Mucosa of descending colon (tissue), 3 donors: ENCODE measurements at regions not wholly inside any gene's neighbourhood (a gene's known extent, or its start where the extent isn't known, plus 50 kb on each side); places are given as distances from the start of the nearest gene placed in this dataset.

Source experiments
- ATAC-seq: fragments of 200-7000 bp; cut with Tn5 transposase; one replicate; pipeline ENCODE4 v1.9.1; 2020; ENCODE audit warnings: mild to moderate bottlenecking, moderate library complexity
- DNase-seq, 3 donors: peaks; one replicate each; pipeline ENCODE4 v3.0.0-alpha.2; 2020
- H3K36me3 ChIP-seq: fragments of 200-600 bp; one replicate; pipeline ENCODE4 v1.8.0; 2021; ENCODE audit warnings: low read depth, mild to moderate bottlenecking
- H3K4me1 ChIP-seq: fragments of 200-600 bp; one replicate; pipeline ENCODE4 v1.8.0; 2021; ENCODE audit warnings: low read depth, mild to moderate bottlenecking
- H3K4me3 ChIP-seq: fragments of 200-600 bp; one replicate; pipeline ENCODE4 v1.8.0; 2021; ENCODE audit warnings: mild to moderate bottlenecking
- H3K9me3 ChIP-seq: fragments of 200-600 bp; one replicate; pipeline ENCODE4 v1.8.0; 2021; ENCODE audit warnings: mild to moderate bottlenecking
- CTCF ChIP-seq: fragments of 200-600 bp; IDR thresholded peaks from one replicate; pipeline ENCODE4 v1.8.0; 2022; ENCODE audit warnings: antibody characterized with exemption, mild to moderate bottlenecking
- intact Hi-C, 2 donors: fragments of 100-400 bp; cut with DNase I in 1 of 2; cut with micrococcal nuclease in 1 of 2; formaldehyde crosslinking; loops; one replicate each; pipeline versions ENCODE4 v1.11.0 to v1.11.1; 2022; cut with DNase I, micrococcal nuclease
- donor health status: DM: no; HTN: no; CAD: no; lungs with moderate emphysema.
- donor health status: DM: no; HTN: no; CAD: no.
- donor health status: DM: no; HTN: yes; CAD: no.

- no peak for DNase-seq
- intact Hi-C loops: no loop called here
- Histone ChIP-seq H3K36me3 (no peaks in the 10 kb centered on the region), H3K9me3 (no peaks in the 10 kb centered on the region), H3K4me3 (no peak overlapping the region), H3K4me1 (no peaks in the 10 kb centered on the region)
- no peak for TF ChIP-seq CTCF
- ATAC-seq: no peak
Observed at GRCh38 chr1:56425494-56426037, 153.8 kb downstream of the PLPP3 start.

GRCh38 chr1:56424744-56425493 is 154.4 kb downstream of the PLPP3 start:
- TF ChIP-seq CTCF: no peak
- DNase-seq (no peak), ATAC-seq (peak; percentile 74)
- intact Hi-C loops: no loop called here
- no peaks in the 10 kb centered on the region for H3K4me1 ChIP-seq
- H3K4me3 ChIP-seq: no peak overlapping the region
- H3K9me3 ChIP-seq: no peaks in the 10 kb centered on the region
- H3K36me3 ChIP-seq: no peaks in the 10 kb centered on the region

GRCh38 chr1:56423716-56424115 is 155.6 kb downstream of the PLPP3 start:
- ATAC-seq: no peak
- intact Hi-C loops: no loop called here
- no peaks in the 10 kb centered on the region for H3K9me3 ChIP-seq
- no peaks in the 10 kb centered on the region for H3K4me1 ChIP-seq
- H3K4me3 ChIP-seq: no peak overlapping the region
- no peak for TF ChIP-seq CTCF
- no peak for DNase-seq
- no peaks in the 10 kb centered on the region for H3K36me3 ChIP-seq

- Histone ChIP-seq H3K4me1 (no peaks in the 10 kb centered on the region), H3K36me3 (no peaks in the 10 kb centered on the region), H3K9me3 (no peaks in the 10 kb centered on the region), H3K4me3 (no peak overlapping the region)
- no peak for ATAC-seq
- DNase-seq: no peak
- no peak for TF ChIP-seq CTCF
- intact Hi-C loops: loop anchor here in 1 of 2 donors (10.0 kb wide), 1 partner anchor 157 kb away; the partner anchor contains the start of gene PLPP3
Observed at GRCh38 chr1:56418151-56418631, 161.2 kb downstream of the PLPP3 start.

GRCh38 chr1:56417646-56418045 is 161.7 kb downstream of the PLPP3 start:
- TF ChIP-seq CTCF: no peak
- no peaks in the 10 kb centered on the region for H3K9me3 ChIP-seq
- ATAC-seq (no peak), DNase-seq (no peak)
- no peak overlapping the region for H3K4me3 ChIP-seq
- H3K4me1 ChIP-seq: no peaks in the 10 kb centered on the region
- intact Hi-C loops: loop anchor here in 1 of 2 donors (10.0 kb wide), 1 partner anchor 157 kb away; the partner anchor contains the start of gene PLPP3
- H3K36me3 ChIP-seq: no peaks in the 10 kb centered on the region
